Esophagus mucosa (tissue), 1 donor: ENCODE measurements at regions not wholly inside any gene's neighbourhood (a gene's known extent, or its start where the extent isn't known, plus 50 kb on each side); places are given as distances from the start of the nearest gene placed in this dataset.
"Not testable (repeated sequence)": the region's sequence is repeated elsewhere in the genome, so short reads cannot be mapped to it uniquely, and the experiment has no call there.

Experiments
- ATAC-seq: fragments of 200-7000 bp; cut with Tn5 transposase; one replicate; pipeline ENCODE4 v1.9.1; 2020
- donor health status: DM: yes; HTN: yes; CAD: no.

- ATAC-seq = not testable (repeated sequence)
Measured at GRCh38 chr3:195669310-195669709, 51.5 kb upstream of the MUC20 start.

GRCh38 chr3:195668131-195668766 is 52.5 kb upstream of the MUC20 start:
- peak; percentile 33 for ATAC-seq

- not testable (repeated sequence) for ATAC-seq
Measured at GRCh38 chr3:195665311-195665710, 55.5 kb upstream of the MUC20 start.

GRCh38 chr3:195664131-195664530 is 56.6 kb upstream of the MUC20 start:
- ATAC-seq = peak; percentile 21

- not testable (repeated sequence) for ATAC-seq
Measured at GRCh38 chr3:195659136-195659533, 61.6 kb upstream of the MUC20 start.

GRCh38 chr3:195658381-195659135 is 62.2 kb upstream of the MUC20 start:
- peak; percentile 85 for ATAC-seq

- peak; percentile 96 for ATAC-seq
Measured at GRCh38 chr3:195657475-195658372, 63.1 kb upstream of the MUC20 start.

GRCh38 chr3:195656091-195656490 is 64.7 kb upstream of the MUC20 start:
- not testable (repeated sequence) for ATAC-seq

GRCh38 chr3:195654746-195655145 is 66.0 kb upstream of the MUC20 start:
- ATAC-seq = not testable (repeated sequence)

- ATAC-seq = not testable (repeated sequence)
Measured at GRCh38 chr3:195654138-195654537, 66.6 kb upstream of the MUC20 start.

GRCh38 chr3:195653641-195654040 is 67.1 kb upstream of the MUC20 start:
- peak; percentile 36 for ATAC-seq

- not testable (repeated sequence) for ATAC-seq
Measured at GRCh38 chr3:195647912-195648702, 64.4 kb upstream of the APOD start.

GRCh38 chr3:195645872-195646271 is 62.1 kb upstream of the APOD start:
- ATAC-seq = not testable (repeated sequence)

- ATAC-seq = not testable (repeated sequence)
Measured at GRCh38 chr3:195643245-195643644, 59.5 kb upstream of the APOD start.

GRCh38 chr3:195642311-195642710 is 58.6 kb upstream of the APOD start:
- not testable (repeated sequence) for ATAC-seq

- not testable (repeated sequence) for ATAC-seq
Measured at GRCh38 chr3:195638456-195638855, 54.7 kb upstream of the APOD start.

- not testable (repeated sequence) for ATAC-seq
Measured at GRCh38 chr3:195637473-195638233, 53.9 kb upstream of the APOD start.

GRCh38 chr3:195637011-195637410 is 53.3 kb upstream of the APOD start:
- not testable (repeated sequence) for ATAC-seq

GRCh38 chr3:195635898-195636685 is 52.4 kb upstream of the APOD start:
- ATAC-seq = not testable (repeated sequence)

- ATAC-seq = peak; percentile 1
Measured at GRCh38 chr3:195635262-195635873, 51.6 kb upstream of the APOD start.
